CD4-positive, alpha-beta memory T cell (primary cell): ENCODE measurements at regions not wholly inside any gene's neighbourhood (a gene's known extent, or its start where the extent isn't known, plus 50 kb on each side); places are given as distances from the start of the nearest gene placed in this dataset.

Experiments used
- CTCF ChIA-PET: fragments of 350-600 bp; sonication (Branson Sonifier 250); formaldehyde crosslinking; loops from one replicate; lab custom pipeline; 2021; ENCODE audit warnings: inconsistent platforms; ENCODE audit not compliant: partially characterized antibody; lab: Charles Lee
- POLR2A ChIA-PET: fragments of 350-600 bp; sonication (Branson Sonifier 250); formaldehyde crosslinking; loops from one replicate; lab custom pipeline; 2021; ENCODE audit not compliant: partially characterized antibody; lab: Charles Lee
- DNase-seq, 5 donors: peaks; one replicate each; pipeline versions ENCODE4 v3.0.0 to v3.0.0-alpha.2; 2020 to 2022; ENCODE audit warnings: mixed read lengths in 1 of 5
- H3K27ac ChIP-seq: one replicate; pipeline ENCODE4 v1.7.0; 2013; ENCODE audit warnings: low read depth, low read length
- H3K27me3 ChIP-seq: 2 replicates; pipeline ENCODE4 v1.7.0; 2013; ENCODE audit warnings: mild to moderate bottlenecking, low read length, moderate library complexity; ENCODE audit not compliant: insufficient read depth
- H3K36me3 ChIP-seq: 2 replicates; pipeline ENCODE4 v1.7.0; 2013; ENCODE audit warnings: mild to moderate bottlenecking, low read length, moderate library complexity; ENCODE audit not compliant: insufficient read depth
- H3K4me1 ChIP-seq: 2 replicates; pipeline ENCODE4 v1.7.0; 2013; ENCODE audit warnings: mild to moderate bottlenecking, low read length, moderate library complexity; ENCODE audit not compliant: insufficient read depth
- H3K4me3 ChIP-seq, 2 donors: one replicate each; pipeline ENCODE4 v1.7.0; 2013; ENCODE audit warnings: low read length in 2 of 2, mild to moderate bottlenecking in 1 of 2
- H3K9me3 ChIP-seq, 2 donors: one replicate each; pipeline ENCODE4 v1.7.0; 2013; ENCODE audit warnings: low read length in 2 of 2, control low read depth in 1 of 2; ENCODE audit not compliant: control insufficient read depth in 1 of 2
- H3K27ac Mint-ChIP-seq, 7 donors: one replicate each; pipeline ENCODE4 v1.8.0; 2020 to 2021; ENCODE audit warnings: mixed read lengths in 7 of 7, mild to moderate bottlenecking in 6 of 7, inconsistent platforms in 3 of 7, moderate library complexity in 3 of 7
- H3K27me3 Mint-ChIP-seq, 2 donors: one replicate each; pipeline ENCODE4 v1.8.0; 2020 to 2021; ENCODE audit warnings: mixed read lengths in 2 of 2
- H3K36me3 Mint-ChIP-seq, 2 donors: one replicate each; pipeline ENCODE4 v1.8.0; 2020 to 2021; ENCODE audit warnings: mixed read lengths in 2 of 2, inconsistent platforms in 1 of 2, mild to moderate bottlenecking in 1 of 2
- H3K4me1 Mint-ChIP-seq, 4 donors: one replicate each; pipeline ENCODE4 v1.8.0; 2020 to 2021; ENCODE audit warnings: mixed read lengths in 4 of 4, mild to moderate bottlenecking in 1 of 4
- H3K4me3 Mint-ChIP-seq, 8 donors: one replicate each; pipeline ENCODE4 v1.8.0; 2020 to 2021; ENCODE audit warnings: mixed read lengths in 8 of 8, mild to moderate bottlenecking in 7 of 8, moderate library complexity in 6 of 8, inconsistent platforms in 3 of 8
- H3K9me3 Mint-ChIP-seq, 8 donors: one replicate each; pipeline ENCODE4 v1.8.0; 2020 to 2021; ENCODE audit warnings: mixed read lengths in 8 of 8, mild to moderate bottlenecking in 5 of 8, inconsistent platforms in 3 of 8, moderate library complexity in 1 of 8
- intact Hi-C: fragments of 100-400 bp; cut with micrococcal nuclease; formaldehyde crosslinking; loops from one replicate; pipeline ENCODE4 v1.15.1; 2023

DNA sequence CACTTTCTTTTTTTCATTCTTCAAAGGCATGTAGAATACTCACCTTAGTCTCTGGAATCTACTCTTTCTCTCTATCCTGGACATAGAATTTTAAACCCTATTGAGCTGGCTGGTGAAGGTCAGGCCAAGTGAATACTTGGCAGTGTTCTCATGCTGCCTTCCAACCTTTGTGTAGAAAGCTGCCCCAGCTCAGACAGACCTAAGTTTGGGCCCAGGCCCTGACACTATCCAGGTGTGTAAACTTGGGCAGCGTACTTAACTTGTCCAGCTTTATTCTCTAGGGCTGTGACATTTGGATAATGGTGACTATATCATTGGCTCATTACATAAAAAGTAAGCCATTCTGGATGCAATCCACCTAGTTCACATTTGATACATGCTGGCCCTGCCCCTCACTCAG is 298.3 kb downstream of the IRX1 start:
- Mint-ChIP-seq H3K4me3 (no peak overlapping the region), H3K27me3 (no peaks in the 10 kb centered on the region), H3K36me3 (no peaks in the 10 kb centered on the region), H3K9me3 (peaks cover 0 to 18% (median 10%) of the 10 kb centered on the region in 8 donors), H3K4me1 (no peaks in the 10 kb centered on the region), H3K27ac (no peak overlapping the region)
- no peak for DNase-seq
- intact Hi-C loops, result no loop called here
- CTCF ChIA-PET, result no interaction called here
- POLR2A ChIA-PET, result no interaction called here
- Histone ChIP-seq H3K4me1 (no peaks in the 10 kb centered on the region), H3K27ac (no peak overlapping the region), H3K27me3 (no peaks in the 10 kb centered on the region), H3K4me3 (no peak overlapping the region), H3K36me3 (no peaks in the 10 kb centered on the region), H3K9me3 (no peaks in the 10 kb centered on the region)

DNA sequence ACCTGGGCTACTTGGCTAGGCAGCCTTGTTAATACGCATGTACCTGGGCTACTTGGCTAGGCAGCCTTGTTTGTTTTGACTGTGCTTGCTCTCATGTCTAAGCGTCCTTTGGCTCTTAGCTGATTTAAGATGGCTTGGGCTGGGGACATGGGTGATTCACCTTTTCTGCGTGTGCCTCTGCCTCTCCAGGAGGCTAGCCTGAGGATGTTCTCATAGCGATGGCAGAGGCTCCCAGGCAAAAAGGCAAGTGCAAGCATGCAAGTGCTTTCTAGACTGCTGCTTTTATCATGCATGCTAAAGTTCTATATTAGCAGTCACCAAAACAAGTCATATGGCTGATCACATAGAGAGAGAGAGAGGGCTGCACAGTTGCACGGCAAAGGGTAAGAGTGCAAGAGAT is 300.5 kb downstream of the IRX1 start:
- no peak overlapping the region for H3K4me3 ChIP-seq
- Mint-ChIP-seq H3K9me3 (peaks cover 0 to 14% (median 8%) of the 10 kb centered on the region in 8 donors), H3K27ac (no peak overlapping the region), H3K27me3 (no peaks in the 10 kb centered on the region), H3K4me3 (no peak overlapping the region), H3K36me3 (no peaks in the 10 kb centered on the region), H3K4me1 (no peaks in the 10 kb centered on the region)
- H3K27ac ChIP-seq, result no peak overlapping the region
- DNase-seq, result no peak
- intact Hi-C loops, result no loop called here
- ChIA-PET CTCF (no interaction called here), POLR2A (no interaction called here)
- no peaks in the 10 kb centered on the region for H3K27me3 ChIP-seq
- no peaks in the 10 kb centered on the region for H3K9me3 ChIP-seq
- H3K36me3 ChIP-seq, result no peaks in the 10 kb centered on the region
- no peaks in the 10 kb centered on the region for H3K4me1 ChIP-seq

DNA sequence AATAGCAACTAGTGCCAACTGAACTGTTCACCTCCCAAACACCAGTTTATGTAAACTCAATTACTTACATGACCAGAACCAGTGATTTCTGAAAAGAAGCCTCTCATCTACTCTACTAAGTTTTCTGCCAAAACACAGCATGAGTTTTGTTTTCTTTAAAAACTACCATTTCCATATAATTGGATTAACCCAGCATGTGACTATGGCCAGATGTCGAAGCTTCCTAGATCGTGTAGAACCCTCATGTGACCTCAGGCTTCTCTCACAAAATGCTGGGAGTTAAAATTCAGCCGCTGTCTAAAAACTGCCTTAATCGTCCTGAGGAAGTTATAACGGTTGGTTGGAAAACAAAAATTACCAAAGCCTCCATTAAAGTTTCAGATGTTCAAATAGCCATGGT is 303.5 kb downstream of the IRX1 start:
- intact Hi-C loops, result no loop called here
- Histone ChIP-seq H3K9me3 (no peaks in the 10 kb centered on the region), H3K27ac (no peak overlapping the region), H3K4me1 (no peaks in the 10 kb centered on the region), H3K27me3 (no peaks in the 10 kb centered on the region), H3K36me3 (no peaks in the 10 kb centered on the region), H3K4me3 (no peak overlapping the region)
- no peak overlapping the region for H3K4me3 Mint-ChIP-seq
- H3K27ac Mint-ChIP-seq, result no peak overlapping the region
- no peaks in the 10 kb centered on the region for H3K27me3 Mint-ChIP-seq
- DNase-seq, result no peak
- ChIA-PET CTCF (no interaction called here), POLR2A (no interaction called here)
- no peaks in the 10 kb centered on the region for H3K36me3 Mint-ChIP-seq
- H3K4me1 Mint-ChIP-seq, result no peaks in the 10 kb centered on the region
- peaks cover 0 to 13% (median 4%) of the 10 kb centered on the region in 8 donors for H3K9me3 Mint-ChIP-seq

DNA sequence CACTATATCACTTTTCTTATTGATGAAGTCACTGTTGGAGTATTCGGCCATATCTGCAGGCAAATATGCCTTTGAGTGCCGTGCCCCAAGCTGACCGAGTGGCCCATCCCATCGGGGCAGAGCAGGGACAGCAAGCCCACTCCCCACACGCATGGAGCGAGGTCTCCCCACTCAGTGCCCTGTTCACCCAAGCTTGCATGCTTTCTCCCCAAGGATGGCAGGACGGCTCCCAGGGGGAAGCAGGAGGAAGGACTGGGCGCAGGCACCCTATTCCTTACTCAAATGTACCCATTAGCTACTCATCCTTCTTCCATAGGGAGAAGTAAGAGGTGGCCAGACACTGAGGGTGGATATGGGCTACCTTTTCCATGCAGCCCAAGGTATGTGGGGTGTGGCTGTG is 309.0 kb downstream of the IRX1 start:
- POLR2A ChIA-PET, result no interaction called here
- DNase-seq, result no peak
- H3K27me3 Mint-ChIP-seq, result no peaks in the 10 kb centered on the region
- H3K9me3 Mint-ChIP-seq, result peaks cover 0 to 20% (median 10%) of the 10 kb centered on the region in 8 donors
- intact Hi-C loops, result no loop called here
- Histone ChIP-seq H3K9me3 (no peaks in the 10 kb centered on the region), H3K27ac (no peak overlapping the region), H3K4me1 (no peaks in the 10 kb centered on the region), H3K4me3 (peak overlapping the region in 1 of 2 donors; percentile 22), H3K36me3 (no peaks in the 10 kb centered on the region), H3K27me3 (no peaks in the 10 kb centered on the region)
- H3K36me3 Mint-ChIP-seq, result no peaks in the 10 kb centered on the region
- no peak overlapping the region for H3K27ac Mint-ChIP-seq
- H3K4me3 Mint-ChIP-seq, result no peak overlapping the region
- CTCF ChIA-PET, result no interaction called here
- no peaks in the 10 kb centered on the region for H3K4me1 Mint-ChIP-seq

DNA sequence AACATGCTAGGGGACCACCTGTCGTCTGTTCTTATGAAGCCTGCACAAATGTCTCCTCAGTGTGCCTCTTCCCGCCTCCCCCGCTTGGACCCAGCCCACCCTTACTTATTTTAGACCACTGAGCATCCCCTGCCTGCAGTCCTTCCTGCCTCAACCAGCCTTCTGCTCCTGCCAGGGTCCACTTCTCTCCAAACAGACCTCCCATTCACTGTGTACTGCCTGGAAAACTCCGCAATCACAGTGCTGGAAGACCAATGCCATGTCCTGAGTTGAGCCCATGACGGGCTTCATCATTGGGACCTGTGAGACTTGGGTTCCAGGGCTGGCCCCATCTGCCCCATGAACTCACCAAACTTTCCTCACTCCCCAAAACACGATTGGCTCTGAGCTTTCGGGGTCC is 309.4 kb downstream of the IRX1 start:
- POLR2A ChIA-PET, result no interaction called here
- H3K36me3 Mint-ChIP-seq, result no peaks in the 10 kb centered on the region

DNA sequence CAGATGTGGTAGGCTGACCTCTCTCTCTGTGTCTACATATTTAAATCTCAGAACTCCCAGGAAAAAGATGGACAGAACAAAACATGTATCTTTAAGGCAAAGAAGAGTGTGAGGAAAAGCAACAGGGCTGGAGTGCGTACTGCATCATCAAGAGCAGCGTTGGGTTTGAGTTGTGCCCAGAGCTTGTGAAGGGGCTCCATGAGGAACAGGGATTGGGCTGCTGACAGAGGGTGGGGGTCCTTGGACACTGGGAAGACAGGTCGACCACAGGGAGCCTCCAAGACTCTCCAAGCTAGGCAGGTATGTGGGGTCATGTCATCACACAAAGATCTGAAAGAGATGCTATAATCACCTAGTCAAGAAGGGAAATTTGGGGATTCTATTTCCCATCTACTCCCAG is 309.9 kb downstream of the IRX1 start:
- H3K4me1 Mint-ChIP-seq, result no peaks in the 10 kb centered on the region
- H3K9me3 ChIP-seq, result no peaks in the 10 kb centered on the region
- no peaks in the 10 kb centered on the region for H3K36me3 Mint-ChIP-seq
- no peak overlapping the region for H3K4me3 Mint-ChIP-seq
- DNase-seq, result no peak
- no peak overlapping the region for H3K4me3 ChIP-seq
- CTCF ChIA-PET, result no interaction called here
- H3K27me3 ChIP-seq, result no peaks in the 10 kb centered on the region
- peaks cover 0 to 20% (median 10%) of the 10 kb centered on the region in 8 donors for H3K9me3 Mint-ChIP-seq
- intact Hi-C loops, result no loop called here
- POLR2A ChIA-PET, result no interaction called here
- no peak overlapping the region for H3K27ac Mint-ChIP-seq
- H3K36me3 ChIP-seq, result no peaks in the 10 kb centered on the region
- H3K4me1 ChIP-seq, result no peaks in the 10 kb centered on the region
- no peak overlapping the region for H3K27ac ChIP-seq
- no peaks in the 10 kb centered on the region for H3K27me3 Mint-ChIP-seq

More for the DNA sequence above, 309.4 kb downstream of the IRX1 start:
- intact Hi-C loops, result no loop called here
- no peak for DNase-seq
- Mint-ChIP-seq H3K27me3 (no peaks in the 10 kb centered on the region), H3K4me3 (no peak overlapping the region), H3K27ac (no peak overlapping the region), H3K4me1 (no peaks in the 10 kb centered on the region), H3K9me3 (peaks cover 0 to 20% (median 10%) of the 10 kb centered on the region in 8 donors)
- Histone ChIP-seq H3K4me1 (no peaks in the 10 kb centered on the region), H3K9me3 (no peaks in the 10 kb centered on the region), H3K36me3 (no peaks in the 10 kb centered on the region), H3K4me3 (no peak overlapping the region), H3K27ac (no peak overlapping the region), H3K27me3 (no peaks in the 10 kb centered on the region)
- CTCF ChIA-PET, result no interaction called here

DNA sequence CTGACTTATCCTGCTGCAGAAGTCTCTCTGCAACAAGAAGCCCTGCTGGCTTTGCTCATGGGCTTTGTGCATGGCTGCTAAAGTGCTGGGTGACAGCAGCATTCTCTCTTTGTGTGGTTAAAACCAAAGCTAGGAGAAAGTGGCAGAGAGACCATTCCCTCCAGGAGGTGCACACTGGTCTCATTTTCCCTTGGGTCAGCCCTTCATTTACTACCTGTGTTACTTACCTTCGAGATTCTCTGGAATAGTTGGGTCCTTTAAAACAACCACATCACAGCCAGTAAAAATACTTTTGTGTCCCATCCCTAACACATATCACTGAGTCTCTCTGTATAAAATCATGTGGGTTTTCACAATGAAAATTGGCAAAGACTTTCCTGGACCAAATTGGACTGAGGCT is 315.5 kb downstream of the IRX1 start:
- H3K27ac Mint-ChIP-seq, result no peak overlapping the region
- no peaks in the 10 kb centered on the region for H3K4me1 ChIP-seq
- no peaks in the 10 kb centered on the region for H3K36me3 Mint-ChIP-seq
- H3K27me3 ChIP-seq, result no peaks in the 10 kb centered on the region
- POLR2A ChIA-PET, result no interaction called here
- H3K36me3 ChIP-seq, result no peaks in the 10 kb centered on the region
- CTCF ChIA-PET, result no interaction called here
- H3K9me3 Mint-ChIP-seq, result peaks cover 0 to 20% (median 5%) of the 10 kb centered on the region in 8 donors
- intact Hi-C loops, result no loop called here
- no peak overlapping the region for H3K4me3 ChIP-seq
- H3K9me3 ChIP-seq, result no peaks in the 10 kb centered on the region
- H3K4me1 Mint-ChIP-seq, result no peaks in the 10 kb centered on the region
- H3K4me3 Mint-ChIP-seq, result no peak overlapping the region
- H3K27ac ChIP-seq, result no peak overlapping the region
- DNase-seq, result no peak
- no peaks in the 10 kb centered on the region for H3K27me3 Mint-ChIP-seq

DNA sequence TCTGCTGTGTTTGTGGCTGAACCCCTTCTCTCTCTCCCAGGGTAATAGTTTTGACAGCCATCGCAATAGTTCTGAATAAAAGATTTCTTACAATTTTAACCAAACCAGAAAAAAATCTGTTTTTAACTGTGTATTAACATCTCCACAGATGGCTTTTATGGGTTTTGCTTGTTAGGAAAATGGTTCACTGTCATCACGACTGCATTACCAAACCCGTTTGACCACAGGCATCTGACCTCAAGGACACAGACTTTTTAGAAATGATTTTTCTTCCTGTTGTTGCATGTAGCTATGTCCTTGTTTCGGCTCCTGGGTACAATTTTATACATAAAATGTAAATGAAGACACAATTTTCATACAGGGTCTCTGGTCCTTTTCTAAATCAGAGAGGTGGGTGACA is 316.1 kb downstream of the IRX1 start:
- H3K27ac ChIP-seq, result no peak overlapping the region
- Mint-ChIP-seq H3K9me3 (peaks cover 0 to 18% (median 4%) of the 10 kb centered on the region in 8 donors), H3K4me1 (no peaks in the 10 kb centered on the region), H3K27me3 (no peaks in the 10 kb centered on the region), H3K27ac (no peak overlapping the region), H3K4me3 (no peak overlapping the region), H3K36me3 (no peaks in the 10 kb centered on the region)
- intact Hi-C loops, result no loop called here
- H3K4me3 ChIP-seq, result no peak overlapping the region
- H3K27me3 ChIP-seq, result no peaks in the 10 kb centered on the region
- no peaks in the 10 kb centered on the region for H3K9me3 ChIP-seq
- no peaks in the 10 kb centered on the region for H3K4me1 ChIP-seq
- no peaks in the 10 kb centered on the region for H3K36me3 ChIP-seq
- no peak for DNase-seq
- CTCF ChIA-PET, result no interaction called here
- POLR2A ChIA-PET, result no interaction called here
